ENCODE measurements at regions not wholly inside any gene's neighbourhood (a gene's known extent, or its start where the extent isn't known, plus 50 kb on each side); places are given as distances from the start of the nearest gene placed in this dataset.
"Not testable (repeated sequence)": the region's sequence is repeated elsewhere in the genome, so short reads cannot be mapped to it uniquely, and the experiment has no call there.

DNA sequence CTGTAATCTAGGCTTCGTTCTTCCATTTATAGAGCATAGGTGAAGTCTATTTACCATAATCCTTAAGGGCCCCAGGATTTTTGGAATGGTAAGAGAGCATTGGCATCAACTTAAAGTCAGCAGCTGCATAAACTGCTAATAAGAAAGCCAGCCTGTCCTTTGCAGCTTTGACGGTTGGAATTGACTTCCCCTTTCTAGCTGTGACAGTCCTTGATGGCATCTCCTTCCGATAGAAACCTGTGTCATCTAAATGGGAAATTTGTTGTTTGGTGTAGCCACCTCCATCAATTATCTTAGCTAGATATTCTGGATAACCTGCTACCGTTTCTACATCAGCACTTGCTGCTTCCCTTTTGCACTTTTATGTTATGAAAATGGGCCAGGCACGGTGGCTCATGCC, 58.0 kb upstream of the GLYATL1B start:
- H3K9me3 Mint-ChIP-seq, result no peaks in the 10 kb centered on the region
- H3K27ac ChIP-seq (ENCODE audit: low read length), result no peak overlapping the region
- H3K36me3 ChIP-seq (ENCODE audit: control insufficient read depth in 2 of 2, extremely low read depth in 1 of 2, insufficient read depth in 1 of 2, low read length in 1 of 2), result no peaks in the 10 kb centered on the region
- H3K9me3 ChIP-seq, result no peaks in the 10 kb centered on the region
- no peak for DNase-seq
- ATAC-seq (replicated peaks in 1 of 4), result no peak
- H3K4me1 ChIP-seq (ENCODE audit: control insufficient read depth in 1 of 2, extremely low read depth in 1 of 2, insufficient read depth in 2 of 2, low read length in 2 of 2), result no peaks in the 10 kb centered on the region
- H3K27me3 ChIP-seq (replicated peaks in 1 of 2; ENCODE audit: control insufficient read depth in 2 of 2, extremely low read depth in 1 of 2, insufficient read depth in 2 of 2, low read length in 1 of 2), result no peaks in the 10 kb centered on the region
- H3K27me3 Mint-ChIP-seq, result peaks cover 13 to 14% of the 10 kb centered on the region in 2 donors
- H3K36me3 Mint-ChIP-seq, result no peaks in the 10 kb centered on the region
- H3K4me1 Mint-ChIP-seq, result no peaks in the 10 kb centered on the region
- H3K27ac Mint-ChIP-seq, result no peak overlapping the region
- POLR2A ChIA-PET, result no interaction called here
- no peak overlapping the region for H3K4me3 Mint-ChIP-seq
- H3K4me3 ChIP-seq (ENCODE audit: control insufficient read depth in 1 of 2, extremely low read depth in 1 of 2, low read length in 1 of 2), result no peak overlapping the region
- WGBS (ENCODE audit: insufficient coverage), result 80% methylated on average over 1 of the region's 5 CpGs
- CTCF ChIA-PET, result no interaction called here

GRCh38 chr11:59029366-59029889, 56.7 kb upstream of the GLYATL1B start:
- no peaks in the 10 kb centered on the region for H3K9me3 ChIP-seq
- no peaks in the 10 kb centered on the region for H3K4me1 ChIP-seq (ENCODE audit: control insufficient read depth in 1 of 2, extremely low read depth in 1 of 2, insufficient read depth in 2 of 2, low read length in 2 of 2)
- H3K36me3 ChIP-seq (ENCODE audit: control insufficient read depth in 2 of 2, extremely low read depth in 1 of 2, insufficient read depth in 1 of 2, low read length in 1 of 2), result no peaks in the 10 kb centered on the region
- H3K27ac ChIP-seq (ENCODE audit: low read length), result no peak overlapping the region
- Mint-ChIP-seq H3K4me3 (no peak overlapping the region), H3K27ac (no peak overlapping the region), H3K9me3 (no peaks in the 10 kb centered on the region), H3K4me1 (no peaks in the 10 kb centered on the region), H3K36me3 (no peaks in the 10 kb centered on the region), H3K27me3 (peaks cover 22 to 25% of the 10 kb centered on the region in 2 donors)
- CTCF ChIA-PET, result no interaction called here
- H3K4me3 ChIP-seq (ENCODE audit: control insufficient read depth in 1 of 2, extremely low read depth in 1 of 2, low read length in 1 of 2), result no peak overlapping the region
- no peaks in the 10 kb centered on the region for H3K27me3 ChIP-seq (replicated peaks in 1 of 2; ENCODE audit: control insufficient read depth in 2 of 2, extremely low read depth in 1 of 2, insufficient read depth in 2 of 2, low read length in 1 of 2)
- DNase-seq, result no peak
- no peak for ATAC-seq (replicated peaks in 1 of 4)
- POLR2A ChIA-PET, result no interaction called here
- WGBS (ENCODE audit: insufficient coverage), result no CpG with 5 or more reads among the region's 2 CpGs

DNA sequence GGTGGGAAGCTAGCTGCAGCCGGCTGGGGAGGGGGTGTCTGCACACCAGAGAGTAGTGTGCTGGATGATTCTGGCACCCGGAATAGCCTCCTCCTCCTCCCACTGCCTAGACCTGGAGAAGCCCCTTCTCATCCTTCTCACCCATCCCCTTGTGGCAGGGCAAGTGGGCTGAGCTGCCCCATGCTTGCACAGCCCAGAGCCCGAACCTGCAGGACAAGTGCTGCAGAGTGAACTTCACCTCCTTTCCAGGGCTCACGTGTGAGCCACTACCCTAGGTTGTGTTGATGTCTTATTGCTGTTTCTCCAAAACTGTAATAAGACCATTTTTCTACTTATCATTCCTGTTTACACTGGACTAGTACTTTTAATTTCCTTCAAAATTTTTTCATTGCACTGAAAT, 56.1 kb upstream of the GLYATL1B start:
- Mint-ChIP-seq H3K36me3 (no peaks in the 10 kb centered on the region), H3K27ac (no peak overlapping the region), H3K4me3 (no peak overlapping the region), H3K4me1 (no peaks in the 10 kb centered on the region), H3K9me3 (no peaks in the 10 kb centered on the region), H3K27me3 (peaks cover 28 to 29% of the 10 kb centered on the region in 2 donors)
- ATAC-seq (replicated peaks in 1 of 4) (no peak), DNase-seq (no peak)
- ChIA-PET CTCF (no interaction called here), POLR2A (no interaction called here)
- no peaks in the 10 kb centered on the region for H3K27me3 ChIP-seq (replicated peaks in 1 of 2; ENCODE audit: control insufficient read depth in 2 of 2, extremely low read depth in 1 of 2, insufficient read depth in 2 of 2, low read length in 1 of 2)
- WGBS (ENCODE audit: insufficient coverage), result no CpG with 5 or more reads among the region's 4 CpGs
- H3K27ac ChIP-seq (ENCODE audit: low read length), result no peak overlapping the region
- H3K36me3 ChIP-seq (ENCODE audit: control insufficient read depth in 2 of 2, extremely low read depth in 1 of 2, insufficient read depth in 1 of 2, low read length in 1 of 2), result no peaks in the 10 kb centered on the region
- no peaks in the 10 kb centered on the region for H3K9me3 ChIP-seq
- no peaks in the 10 kb centered on the region for H3K4me1 ChIP-seq (ENCODE audit: control insufficient read depth in 1 of 2, extremely low read depth in 1 of 2, insufficient read depth in 2 of 2, low read length in 2 of 2)
- H3K4me3 ChIP-seq (ENCODE audit: control insufficient read depth in 1 of 2, extremely low read depth in 1 of 2, low read length in 1 of 2), result no peak overlapping the region

GRCh38 chr11:59031746-59032145, 54.4 kb upstream of the GLYATL1B start:
- H3K36me3 Mint-ChIP-seq; POLR2A ChIA-PET; H3K36me3 ChIP-seq (ENCODE audit: control insufficient read depth in 2 of 2, extremely low read depth in 1 of 2, insufficient read depth in 1 of 2, low read length in 1 of 2); H3K4me1 ChIP-seq (ENCODE audit: control insufficient read depth in 1 of 2, extremely low read depth in 1 of 2, insufficient read depth in 2 of 2, low read length in 2 of 2); H3K9me3 Mint-ChIP-seq; H3K4me3 Mint-ChIP-seq; H3K4me3 ChIP-seq (ENCODE audit: control insufficient read depth in 1 of 2, extremely low read depth in 1 of 2, low read length in 1 of 2); CTCF ChIA-PET; DNase-seq; H3K27me3 ChIP-seq (replicated peaks in 1 of 2; ENCODE audit: control insufficient read depth in 2 of 2, extremely low read depth in 1 of 2, insufficient read depth in 2 of 2, low read length in 1 of 2); H3K4me1 Mint-ChIP-seq; ATAC-seq (replicated peaks in 1 of 4); H3K27ac Mint-ChIP-seq; H3K9me3 ChIP-seq; H3K27ac ChIP-seq (ENCODE audit: low read length): not testable (repeated sequence)
- peaks cover 31 to 39% of the 10 kb centered on the region in 2 donors for H3K27me3 Mint-ChIP-seq
- WGBS (ENCODE audit: insufficient coverage), result no CpG with 5 or more reads among the region's 1 CpG
